ENCODE measurements at regions not wholly inside any gene's neighbourhood (a gene's known extent, or its start where the extent isn't known, plus 50 kb on each side); places are given as distances from the start of the nearest gene placed in this dataset.

GRCh38 chr5:69013481-69013880 is 80.3 kb upstream of the SLC30A5 start:
- TF ChIP-seq MAFG (tag; conservative IDR thresholded peaks at IDR 0.05) (no peak), FOXK1 (CRISPR knock-in tag; IDR thresholded peaks at IDR 0.05; ENCODE audit: borderline replicate concordance) (no peak)

All from K562 (cell line).